Hepatic stellate cell (primary cell): ENCODE measurements at regions not wholly inside any gene's neighbourhood (a gene's known extent, or its start where the extent isn't known, plus 50 kb on each side); places are given as distances from the start of the nearest gene placed in this dataset.
"Not testable (repeated sequence)": the region's sequence is repeated elsewhere in the genome, so short reads cannot be mapped to it uniquely, and the experiment has no call there.

ENCODE experiments used
- DNase-seq: peaks from one replicate; pipeline ENCODE4 v3.0.0; 2011; ENCODE audit warnings: low spot score

GRCh38 chr11:45407226-45407625 is 121.1 kb upstream of the SYT13 start:
- no peak for DNase-seq

- DNase-seq, result no peak
Measured at GRCh38 chr11:45405916-45406670, 120.0 kb upstream of the SYT13 start.

DNA sequence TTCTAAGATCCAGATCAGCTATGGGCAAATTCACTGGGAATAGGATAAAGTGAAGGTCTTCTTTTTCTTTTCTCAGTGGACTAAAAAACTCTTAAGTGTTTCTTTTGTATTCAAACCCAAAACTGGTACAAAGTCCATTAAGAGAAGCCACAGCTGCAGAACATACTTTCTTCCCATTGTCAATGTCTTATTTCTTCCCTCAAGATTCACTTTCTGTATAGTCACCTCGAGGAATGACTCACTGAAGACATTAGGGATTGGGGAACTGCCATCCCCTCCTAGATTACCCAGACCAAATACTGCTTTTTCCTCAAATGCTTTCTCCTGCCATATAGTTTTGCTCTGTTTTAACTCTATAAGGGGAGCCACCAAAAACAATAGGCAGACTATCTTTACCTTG is 117.4 kb upstream of the SYT13 start:
- not testable (repeated sequence) for DNase-seq

- no peak for DNase-seq
Measured at GRCh38 chr11:45402049-45402630, 116.0 kb upstream of the SYT13 start.

GRCh38 chr11:45400591-45400990 is 114.5 kb upstream of the SYT13 start:
- DNase-seq, result peak; percentile 37

- no peak for DNase-seq
Measured at GRCh38 chr11:45399166-45399565, 113.0 kb upstream of the SYT13 start.

DNA sequence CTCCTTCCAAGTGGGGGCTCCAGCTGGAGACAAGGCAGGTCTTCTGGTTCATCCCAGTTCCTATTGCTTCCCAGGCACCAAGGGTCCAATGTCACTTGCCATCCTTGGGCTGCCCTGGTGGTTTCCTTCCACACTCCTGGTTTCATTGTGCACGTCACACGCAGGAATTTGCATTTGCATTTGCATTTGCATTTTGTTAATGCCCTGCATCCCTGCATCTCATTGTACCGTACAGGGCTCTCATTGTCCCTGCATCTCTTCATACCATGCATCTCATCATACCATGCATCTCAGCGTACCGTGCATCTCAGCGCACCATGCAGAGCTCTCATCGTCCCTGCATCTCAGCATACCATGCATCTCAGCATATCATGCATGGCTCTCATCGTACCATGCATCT is 112.2 kb upstream of the SYT13 start:
- no peak for DNase-seq

- no peak for DNase-seq
Measured at GRCh38 chr11:45396394-45396793, 110.3 kb upstream of the SYT13 start.

GRCh38 chr11:45395947-45396346 is 109.8 kb upstream of the SYT13 start:
- DNase-seq, result no peak

DNA sequence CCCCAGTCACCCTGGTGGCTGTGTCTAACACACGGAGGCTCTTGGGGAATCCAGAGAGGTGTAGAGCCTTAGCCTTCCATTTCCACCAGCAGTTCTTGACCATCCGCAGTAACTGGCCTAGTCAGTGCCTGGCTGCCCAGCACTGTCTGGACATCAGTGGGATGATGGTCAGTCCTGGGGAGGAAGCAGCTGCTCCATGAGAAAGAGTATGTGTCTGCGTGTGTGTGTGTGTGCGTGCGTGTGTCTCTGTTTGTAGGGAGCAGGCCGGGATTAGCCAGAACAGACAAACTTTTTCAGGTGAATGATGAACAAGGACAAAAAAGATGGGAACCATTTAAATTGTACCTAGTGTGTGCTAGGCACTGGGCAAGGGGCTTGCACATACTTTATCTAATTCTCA is 109.3 kb upstream of the SYT13 start:
- DNase-seq, result no peak

DNA sequence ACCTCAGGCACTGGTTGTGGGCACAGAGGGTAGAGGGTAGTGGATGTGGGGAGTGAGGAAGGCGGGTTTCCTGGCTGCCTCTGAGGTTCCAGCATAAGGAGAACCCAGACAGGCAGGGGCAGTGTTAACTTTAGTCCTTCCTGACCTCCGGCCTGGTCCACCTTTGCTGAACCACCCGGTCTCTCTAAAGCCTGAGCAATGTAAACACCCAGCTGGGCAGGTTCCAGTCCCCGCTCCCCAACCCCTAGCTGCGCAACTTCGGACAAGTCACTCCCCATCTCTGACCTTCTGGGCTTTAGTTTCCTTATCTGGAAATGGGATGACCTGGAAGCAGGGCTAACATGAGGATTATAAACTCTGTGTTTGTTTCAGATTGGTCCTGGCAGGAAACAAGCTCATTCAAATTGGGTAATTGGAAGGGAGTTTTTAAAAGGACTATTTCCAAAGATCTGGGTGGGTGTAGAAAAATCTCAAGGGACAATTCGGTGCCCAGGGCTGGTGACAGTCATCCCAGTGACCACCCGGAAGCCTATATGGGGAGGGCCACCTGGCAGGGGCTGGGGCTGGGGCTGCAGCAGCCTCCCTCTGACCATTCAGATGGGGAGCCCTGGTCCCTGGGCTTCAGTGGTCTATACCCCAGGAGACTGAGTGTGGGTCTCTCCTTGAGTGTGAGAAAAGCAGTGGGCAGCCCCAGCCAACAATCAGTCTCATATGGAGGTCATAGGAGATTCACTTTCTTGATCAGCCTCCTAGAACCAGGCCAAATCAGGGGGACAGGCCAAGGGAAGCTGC is 108.3 kb upstream of the SYT13 start:
- no peak for DNase-seq

GRCh38 chr11:45393826-45394225 is 107.7 kb upstream of the SYT13 start:
- DNase-seq, result no peak

DNA sequence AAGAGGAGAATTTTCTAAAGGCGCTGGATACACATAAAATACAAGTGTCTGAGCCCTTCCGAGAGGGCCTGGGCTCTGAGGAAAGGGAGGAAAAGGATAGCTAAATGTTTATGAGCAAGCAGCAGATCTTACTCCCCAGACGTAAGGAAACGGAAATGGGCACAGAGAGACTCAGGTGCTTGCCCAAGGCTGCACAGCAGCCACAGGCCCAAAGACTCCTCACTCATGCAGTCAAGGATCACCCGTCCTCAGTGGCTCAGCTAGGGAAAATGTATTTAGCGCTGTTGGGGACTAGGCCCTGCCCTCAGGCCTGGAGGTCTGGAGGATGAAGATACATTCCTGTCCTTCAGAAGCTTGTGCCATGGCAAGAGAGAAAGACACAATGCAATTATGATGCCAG is 107.2 kb upstream of the SYT13 start:
- no peak for DNase-seq

GRCh38 chr11:45392591-45393091 is 106.5 kb upstream of the SYT13 start:
- DNase-seq, result no peak

DNA sequence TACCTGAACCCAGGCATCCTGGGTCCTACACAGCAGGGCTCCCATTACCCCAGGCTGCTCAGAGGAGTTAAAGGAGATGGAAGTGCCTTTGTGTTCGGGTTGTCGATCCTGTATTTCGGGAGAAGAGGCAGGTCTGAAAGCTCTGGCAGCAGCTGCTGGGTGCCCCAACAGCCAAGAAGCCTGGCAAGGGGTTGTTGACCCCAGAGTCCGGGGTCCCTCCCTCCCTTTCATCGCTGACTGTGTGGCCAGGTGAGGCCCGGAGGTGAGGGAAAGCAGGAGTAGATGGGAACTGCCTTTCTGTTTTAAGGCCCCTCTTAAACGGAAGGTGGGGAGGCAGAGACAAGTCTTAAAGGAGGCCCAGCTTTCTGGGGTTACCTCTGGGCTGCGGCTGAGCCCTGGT is 106.0 kb upstream of the SYT13 start:
- DNase-seq, result no peak

DNA sequence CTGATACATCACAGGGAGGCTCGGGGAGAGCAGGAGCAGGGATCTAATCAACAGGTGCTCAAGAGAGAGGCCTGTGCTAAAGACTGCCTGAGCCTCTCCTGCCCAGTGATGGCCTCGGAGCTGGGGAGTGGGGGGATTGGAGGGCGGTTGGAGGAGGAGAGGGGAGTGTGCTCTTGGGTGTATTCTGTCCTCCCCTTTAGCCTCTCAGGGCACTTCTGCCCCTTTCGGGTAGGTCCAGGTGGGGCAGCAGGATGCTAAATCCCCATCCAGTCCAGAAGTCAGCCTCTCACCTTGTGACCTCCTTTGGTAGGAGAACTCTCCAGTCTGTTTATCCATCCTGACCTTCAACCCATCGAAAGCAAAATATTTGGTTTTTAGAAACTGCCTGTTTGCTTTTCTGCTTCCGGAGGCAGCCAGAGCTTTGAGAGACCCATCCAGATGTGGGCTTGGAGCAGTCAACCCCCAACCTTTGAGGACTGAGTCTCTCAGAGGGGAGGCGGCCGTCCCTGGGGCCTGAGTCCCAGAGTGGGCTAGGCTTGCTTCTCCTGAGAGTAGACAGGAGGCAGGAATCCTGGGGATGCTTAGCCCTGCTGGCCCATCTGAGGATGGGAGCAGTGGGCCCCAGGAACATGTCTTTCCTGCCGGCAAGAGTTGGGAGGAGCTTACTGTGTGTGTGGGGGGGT is 105.2 kb upstream of the SYT13 start:
- no peak for DNase-seq

GRCh38 chr11:45390407-45390806 is 104.3 kb upstream of the SYT13 start:
- DNase-seq, result no peak

GRCh38 chr11:45388472-45388871 is 102.3 kb upstream of the SYT13 start:
- DNase-seq, result no peak

DNA sequence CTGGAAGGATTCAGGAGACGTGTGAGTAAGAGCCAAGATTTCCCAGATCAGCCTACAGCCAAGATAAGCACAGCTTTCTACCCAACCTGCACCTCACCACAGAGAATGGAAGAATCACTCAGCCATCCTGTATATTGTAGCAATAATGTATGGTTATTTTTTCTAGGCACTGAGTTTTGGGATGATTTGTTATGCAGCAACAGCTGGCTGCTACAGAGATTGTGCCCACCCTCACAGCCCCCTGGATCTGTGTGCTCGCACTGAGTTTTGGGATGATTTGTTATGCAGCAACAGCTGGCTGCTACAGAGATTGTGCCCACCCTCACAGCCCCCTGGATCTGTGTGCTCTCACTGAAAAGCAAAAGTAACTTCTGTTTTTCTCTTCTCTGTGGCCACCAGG is 101.7 kb upstream of the SYT13 start:
- DNase-seq, result not testable (repeated sequence)

GRCh38 chr11:45386972-45387371 is 100.8 kb upstream of the SYT13 start:
- DNase-seq, result no peak

- DNase-seq, result no peak
Measured at GRCh38 chr11:45385844-45386243, 99.7 kb upstream of the SYT13 start.

GRCh38 chr11:45385423-45385822 is 99.3 kb upstream of the SYT13 start:
- DNase-seq, result no peak
